Testis (tissue), 2 donors: ENCODE measurements at regions not wholly inside any gene's neighbourhood (a gene's known extent, or its start where the extent isn't known, plus 50 kb on each side); places are given as distances from the start of the nearest gene placed in this dataset.
A peak's percentile ranks its signal among the peaks of the same experiment; 100 is the strongest.

Source experiments
- DNase-seq: peaks from one replicate; pipeline ENCODE4 v3.0.0-alpha.2; 2019
- H3K27ac ChIP-seq, 2 donors: fragments of 200-600 bp; sonication (generic); one replicate each; pipeline ENCODE4 v1.5.1; 2019
- H3K27me3 ChIP-seq: fragments of 200-600 bp; sonication (generic); one replicate; pipeline ENCODE4 v1.5.1; 2019
- H3K36me3 ChIP-seq: fragments of 200-600 bp; sonication (generic); one replicate; pipeline ENCODE4 v1.5.1; 2017; ENCODE audit warnings: low read depth; ENCODE audit errors: missing control alignments
- H3K4me1 ChIP-seq: fragments of 200-600 bp; sonication (generic); one replicate; pipeline ENCODE4 v1.5.1; 2019
- H3K4me3 ChIP-seq, 2 donors: fragments of 200-600 bp; sonication (generic); one replicate each; pipeline ENCODE4 v1.5.1; 2017 to 2019
- H3K9me3 ChIP-seq: fragments of 200-600 bp; sonication (generic); one replicate; pipeline ENCODE4 v1.5.1; 2017
- CTCF ChIP-seq, 3 experiments: fragments of 450-650 bp in 2 of 3; fragments of 200-600 bp in 1 of 3; sonication (generic) in 1 of 3; IDR thresholded peaks; one replicate each; pipeline ENCODE4 v1.5.1; 2016 to 2019; ENCODE audit warnings: antibody characterized with exemption in 3 of 3, mild to moderate bottlenecking in 2 of 3, moderate library complexity in 1 of 3
- POLR2A ChIP-seq: fragments of 450-650 bp; IDR thresholded peaks from one replicate; pipeline ENCODE4 v1.6.1; 2017; ENCODE audit warnings: antibody characterized with exemption, mild to moderate bottlenecking, moderate library complexity
- WGBS, 2 donors: methylation state at CpG; one replicate each; pipeline ENCODE4 v1.1.5; 2018; 5-methylcytosine and 5-hydroxymethylcytosine counted together
- intact Hi-C: fragments of 100-400 bp; cut with DNase I; formaldehyde crosslinking; loops from one replicate; pipeline ENCODE4 v1.15.1; 2023; ENCODE audit warnings: low total_unique reads

GRCh38 chr5:2101685-2102084 lies 219.0 kb upstream of the IRX4 start:
- no peaks in the 10 kb centered on the region for H3K36me3 ChIP-seq
- no peaks in the 10 kb centered on the region for H3K9me3 ChIP-seq
- 70 to 85% methylated on average over 6 of the region's 6 CpGs for WGBS, 2 donors
- H3K4me3 ChIP-seq = no peak overlapping the region
- no peak overlapping the region for H3K27ac ChIP-seq
- no peaks in the 10 kb centered on the region for H3K27me3 ChIP-seq
- DNase-seq = no peak
- no peaks in the 10 kb centered on the region for H3K4me1 ChIP-seq
- intact Hi-C loops = no loop called here
- TF ChIP-seq CTCF (IDR thresholded peaks at IDR 0.05) = no peak
- no peak for TF ChIP-seq POLR2A

- H3K27me3 ChIP-seq = no peaks in the 10 kb centered on the region
- H3K9me3 ChIP-seq = no peaks in the 10 kb centered on the region
- H3K4me3 ChIP-seq = no peak overlapping the region
- no peaks in the 10 kb centered on the region for H3K4me1 ChIP-seq
- intact Hi-C loops = no loop called here
- 74 to 80% methylated on average over 20 to 22 of the region's 22 CpGs for WGBS, 2 donors
- DNase-seq = no peak
- no peak overlapping the region for H3K27ac ChIP-seq
- no peak for TF ChIP-seq CTCF (IDR thresholded peaks at IDR 0.05)
- TF ChIP-seq POLR2A = no peak
- H3K36me3 ChIP-seq = no peaks in the 10 kb centered on the region
Observed at GRCh38 chr5:2096887-2097505, 214.3 kb upstream of the IRX4 start.

- H3K4me3 ChIP-seq = no peak overlapping the region
- H3K4me1 ChIP-seq = no peaks in the 10 kb centered on the region
- H3K27me3 ChIP-seq = no peaks in the 10 kb centered on the region
- H3K27ac ChIP-seq = no peak overlapping the region
- WGBS, 2 donors = 84 to 95% methylated on average over 10 to 12 of the region's 12 CpGs
- no peak for DNase-seq
- intact Hi-C loops = no loop called here
- H3K9me3 ChIP-seq = no peaks in the 10 kb centered on the region
- TF ChIP-seq POLR2A (no peak), CTCF (IDR thresholded peaks at IDR 0.05) (no peak)
- H3K36me3 ChIP-seq = no peaks in the 10 kb centered on the region
Observed at GRCh38 chr5:2095011-2095410, 212.3 kb upstream of the IRX4 start.

- no peaks in the 10 kb centered on the region for H3K9me3 ChIP-seq
- H3K27ac ChIP-seq = peak overlapping the region in 1 of 2 donors; percentile 63
- no peak overlapping the region for H3K4me3 ChIP-seq
- H3K4me1 ChIP-seq = no peaks in the 10 kb centered on the region
- WGBS, 2 donors = 22 to 72% methylated on average over 1 to 15 of the region's 15 CpGs
- TF ChIP-seq CTCF (IDR thresholded peaks at IDR 0.05) (no peak), POLR2A (no peak)
- intact Hi-C loops = no loop called here
- H3K27me3 ChIP-seq = no peaks in the 10 kb centered on the region
- DNase-seq = no peak
- no peaks in the 10 kb centered on the region for H3K36me3 ChIP-seq
Observed at GRCh38 chr5:2094616-2094995, 211.9 kb upstream of the IRX4 start.
